Naive B cell (primary cell): ENCODE measurements at regions not wholly inside any gene's neighbourhood (a gene's known extent, or its start where the extent isn't known, plus 50 kb on each side); places are given as distances from the start of the nearest gene placed in this dataset.
"Not testable (repeated sequence)": the region's sequence is repeated elsewhere in the genome, so short reads cannot be mapped to it uniquely, and the experiment has no call there.

Source experiments
- ATAC-seq, 2 donors: fragments of 150-1000 bp; cut with Tn5 transposase; 2 replicates each; pipeline ENCODE4 v1.10.0; 2021; ENCODE audit warnings: low read depth in 2 of 2, mild to moderate bottlenecking in 2 of 2, moderate library complexity in 2 of 2
- DNase-seq: peaks from one replicate; pipeline ENCODE4 v3.0.0; 2022
- H3K27ac Mint-ChIP-seq, 6 donors: one replicate each; pipeline ENCODE4 v1.8.0; 2020 to 2022; ENCODE audit warnings: mild to moderate bottlenecking in 6 of 6, mixed read lengths in 6 of 6, moderate library complexity in 5 of 6, inconsistent platforms in 2 of 6
- H3K27me3 Mint-ChIP-seq, 3 donors: one replicate each; pipeline ENCODE4 v1.8.0; 2021 to 2022; ENCODE audit warnings: mixed read lengths in 3 of 3, mild to moderate bottlenecking in 1 of 3
- H3K36me3 Mint-ChIP-seq, 2 donors: one replicate each; pipeline ENCODE4 v1.8.0; 2020 to 2022; ENCODE audit warnings: mixed read lengths in 2 of 2, inconsistent platforms in 1 of 2, mild to moderate bottlenecking in 1 of 2
- H3K4me1 Mint-ChIP-seq, 3 donors: one replicate each; pipeline ENCODE4 v1.8.0; 2020 to 2022; ENCODE audit warnings: mixed read lengths in 3 of 3, inconsistent platforms in 1 of 3, mild to moderate bottlenecking in 1 of 3, moderate library complexity in 1 of 3
- H3K4me3 Mint-ChIP-seq, 8 donors: one replicate each; pipeline ENCODE4 v1.8.0; 2020 to 2022; ENCODE audit warnings: mild to moderate bottlenecking in 8 of 8, mixed read lengths in 8 of 8, moderate library complexity in 8 of 8, inconsistent platforms in 2 of 8
- H3K9me3 Mint-ChIP-seq, 7 donors: one replicate each; pipeline ENCODE4 v1.8.0; 2020 to 2022; ENCODE audit warnings: mixed read lengths in 7 of 7, mild to moderate bottlenecking in 5 of 7, inconsistent platforms in 2 of 7, moderate library complexity in 1 of 7

DNA sequence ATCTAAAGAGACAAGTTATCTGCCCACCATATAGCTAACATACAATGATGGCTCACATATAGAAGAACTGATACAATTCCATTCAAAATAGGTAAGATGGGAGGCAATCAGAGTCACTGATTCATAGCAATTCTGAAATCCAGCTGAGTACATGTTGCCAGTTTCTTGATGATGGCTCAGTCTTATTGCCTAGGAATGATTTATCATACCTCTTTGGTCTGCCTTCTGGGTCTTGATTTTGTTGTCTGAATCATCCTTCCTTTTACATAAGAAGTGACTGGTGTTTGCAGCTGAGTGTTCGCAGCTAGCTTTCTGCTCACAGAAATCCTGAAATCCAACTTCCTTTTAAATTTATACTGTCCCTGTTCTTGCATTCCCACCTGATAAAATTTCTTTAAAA is 463.2 kb upstream of the MGAT4C start:
- DNase-seq (no peak), ATAC-seq (no peak)
- Mint-ChIP-seq H3K4me1 (no peaks in the 10 kb centered on the region), H3K36me3 (no peaks in the 10 kb centered on the region), H3K9me3 (peaks cover 0 to 4% (median 0%) of the 10 kb centered on the region in 7 donors), H3K27me3 (no peaks in the 10 kb centered on the region), H3K27ac (no peak overlapping the region), H3K4me3 (no peak overlapping the region)

DNA sequence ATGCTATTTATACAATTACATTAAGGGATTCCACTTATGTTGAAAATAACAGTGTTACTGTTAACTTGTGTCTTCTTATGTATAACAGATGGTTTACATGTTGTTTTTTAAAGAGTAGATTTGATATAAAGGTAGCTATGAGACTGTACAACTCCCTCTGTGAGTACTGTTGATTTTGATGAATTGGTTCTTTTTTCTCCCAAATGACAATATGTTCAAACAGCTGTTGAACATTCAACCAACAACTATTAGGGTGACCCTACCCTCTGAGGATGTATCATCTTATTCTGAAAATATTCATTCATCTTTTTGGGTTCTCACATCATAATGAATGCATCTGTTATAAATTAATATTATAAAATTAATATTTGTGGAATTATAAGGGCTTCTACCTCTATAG is 456.9 kb upstream of the MGAT4C start:
- DNase-seq (no peak), ATAC-seq (no peak)
- Mint-ChIP-seq H3K9me3 (peaks cover 0 to 23% (median 5%) of the 10 kb centered on the region in 7 donors), H3K27me3 (no peaks in the 10 kb centered on the region), H3K27ac (no peak overlapping the region), H3K4me1 (no peaks in the 10 kb centered on the region), H3K4me3 (no peak overlapping the region), H3K36me3 (no peaks in the 10 kb centered on the region)

DNA sequence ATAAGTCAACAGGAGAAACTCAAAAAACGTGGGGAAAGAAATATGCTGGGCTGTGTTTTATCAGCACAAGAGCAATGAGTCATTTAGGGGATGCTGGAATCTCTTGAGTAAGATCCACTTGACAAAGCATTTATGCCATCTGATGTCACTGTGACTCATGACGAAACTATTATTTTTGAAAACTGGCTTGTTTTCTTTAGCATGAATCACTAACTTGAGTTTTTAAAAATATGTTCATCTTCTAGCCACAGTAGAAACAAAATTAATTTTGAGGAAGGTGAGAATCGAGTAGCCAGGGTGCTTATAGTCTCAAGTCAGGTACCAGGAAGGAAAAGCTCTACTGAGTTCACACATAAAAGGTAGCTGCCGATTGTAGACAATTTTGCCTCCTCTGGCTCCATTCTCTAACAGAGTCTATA is 456.2 kb upstream of the MGAT4C start:
- Mint-ChIP-seq H3K27me3 (no peaks in the 10 kb centered on the region), H3K36me3 (no peaks in the 10 kb centered on the region), H3K9me3 (peaks cover 0 to 23% (median 5%) of the 10 kb centered on the region in 7 donors), H3K27ac (no peak overlapping the region), H3K4me1 (no peaks in the 10 kb centered on the region), H3K4me3 (no peak overlapping the region)
- no peak for ATAC-seq
- DNase-seq: no peak

DNA sequence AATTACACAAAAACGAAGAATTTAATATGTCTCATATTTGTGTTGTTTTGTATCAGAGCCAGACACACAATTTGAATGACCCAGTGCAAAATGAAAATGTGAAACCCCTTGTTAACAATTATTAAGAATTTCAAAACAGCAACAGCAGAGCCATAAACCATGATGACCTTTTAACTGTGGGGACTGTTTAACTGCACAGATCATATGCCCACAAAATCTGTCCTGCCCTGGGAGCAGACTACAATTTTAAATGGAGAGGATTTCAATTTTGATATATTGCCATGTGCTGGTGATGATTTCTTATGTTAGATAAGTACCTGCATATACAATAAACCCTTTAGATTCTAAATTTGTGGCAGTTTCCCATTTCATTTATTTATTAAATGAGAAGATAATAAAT is 455.5 kb upstream of the MGAT4C start:
- DNase-seq: no peak
- H3K4me3 Mint-ChIP-seq: no peak overlapping the region
- ATAC-seq: no peak
- H3K27me3 Mint-ChIP-seq: no peaks in the 10 kb centered on the region
- H3K27ac Mint-ChIP-seq: no peak overlapping the region
- peaks cover 0 to 29% (median 7%) of the 10 kb centered on the region in 7 donors for H3K9me3 Mint-ChIP-seq
- H3K4me1 Mint-ChIP-seq: no peaks in the 10 kb centered on the region
- no peaks in the 10 kb centered on the region for H3K36me3 Mint-ChIP-seq

DNA sequence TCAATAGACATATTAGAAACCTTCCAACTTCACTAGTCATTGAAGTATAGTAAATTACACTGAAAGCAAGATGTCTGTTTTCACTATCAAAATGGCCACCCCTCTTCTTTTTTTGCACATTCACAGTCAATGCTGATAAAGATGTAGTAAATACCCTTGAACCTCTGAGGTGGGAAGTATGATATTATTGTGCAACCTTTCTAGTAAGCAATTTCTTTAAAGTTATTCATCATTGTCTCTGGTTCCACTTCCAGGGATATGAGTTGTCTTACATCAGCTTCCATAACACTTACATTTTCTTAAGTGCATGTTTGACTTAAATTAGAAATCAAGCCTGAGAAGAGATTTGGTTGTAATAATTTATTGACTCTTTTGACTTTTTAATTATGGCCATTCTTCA is 453.9 kb upstream of the MGAT4C start:
- ATAC-seq: no peak
- no peak overlapping the region for H3K27ac Mint-ChIP-seq
- H3K27me3 Mint-ChIP-seq: no peaks in the 10 kb centered on the region

DNA sequence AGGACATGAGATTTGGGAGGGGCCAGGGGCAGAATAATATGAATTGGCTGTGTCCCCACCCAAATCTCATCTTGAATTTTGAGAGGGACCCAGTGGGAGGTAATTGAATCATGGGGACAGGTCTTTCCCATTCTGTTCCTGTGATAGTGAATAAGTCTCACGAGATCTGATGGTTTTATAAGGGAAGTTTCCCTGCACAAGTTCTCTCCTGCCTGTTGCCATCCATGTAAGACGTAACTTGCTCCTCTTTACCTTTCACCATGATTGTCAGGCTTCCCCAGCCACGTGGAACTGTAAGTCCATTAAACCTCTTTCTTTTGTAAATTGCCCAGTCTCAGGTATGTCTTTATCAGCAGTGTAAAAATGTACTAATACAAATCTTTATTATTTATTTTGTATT is 452.8 kb upstream of the MGAT4C start:
- H3K36me3 Mint-ChIP-seq, H3K27ac Mint-ChIP-seq, H3K4me1 Mint-ChIP-seq, H3K4me3 Mint-ChIP-seq, ATAC-seq, DNase-seq, H3K27me3 Mint-ChIP-seq: not testable (repeated sequence)
- H3K9me3 Mint-ChIP-seq: peaks cover 0 to 37% (median 6%) of the 10 kb centered on the region in 7 donors

More for the DNA sequence above, 453.9 kb upstream of the MGAT4C start:
- no peaks in the 10 kb centered on the region for H3K36me3 Mint-ChIP-seq
- H3K4me3 Mint-ChIP-seq: no peak overlapping the region
- peaks cover 0 to 37% (median 9%) of the 10 kb centered on the region in 7 donors for H3K9me3 Mint-ChIP-seq
- no peak for DNase-seq
- no peaks in the 10 kb centered on the region for H3K4me1 Mint-ChIP-seq

DNA sequence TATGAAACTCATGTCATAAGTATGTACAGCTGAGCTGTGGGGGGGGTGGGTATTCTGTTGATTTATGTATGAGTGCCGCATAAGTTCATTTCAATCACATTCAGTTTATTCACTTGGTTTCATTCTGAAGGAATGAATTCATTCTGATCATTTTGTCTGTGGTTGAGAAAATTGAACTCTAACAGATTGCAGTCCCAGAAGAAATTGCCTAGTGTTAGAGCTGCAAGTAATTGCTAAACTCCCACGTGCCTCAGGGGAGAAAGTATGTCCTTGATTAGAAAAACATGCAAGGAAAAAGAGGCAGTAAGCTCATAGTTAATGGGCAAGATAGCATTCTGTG is 442.4 kb upstream of the MGAT4C start:
- peaks cover 0 to 2% (median 0%) of the 10 kb centered on the region in 7 donors for H3K9me3 Mint-ChIP-seq
- H3K27me3 Mint-ChIP-seq: no peaks in the 10 kb centered on the region
- H3K36me3 Mint-ChIP-seq: no peaks in the 10 kb centered on the region
- DNase-seq (no peak), ATAC-seq (no peak)
- no peak overlapping the region for H3K27ac Mint-ChIP-seq
- H3K4me1 Mint-ChIP-seq: no peaks in the 10 kb centered on the region
- no peak overlapping the region for H3K4me3 Mint-ChIP-seq

DNA sequence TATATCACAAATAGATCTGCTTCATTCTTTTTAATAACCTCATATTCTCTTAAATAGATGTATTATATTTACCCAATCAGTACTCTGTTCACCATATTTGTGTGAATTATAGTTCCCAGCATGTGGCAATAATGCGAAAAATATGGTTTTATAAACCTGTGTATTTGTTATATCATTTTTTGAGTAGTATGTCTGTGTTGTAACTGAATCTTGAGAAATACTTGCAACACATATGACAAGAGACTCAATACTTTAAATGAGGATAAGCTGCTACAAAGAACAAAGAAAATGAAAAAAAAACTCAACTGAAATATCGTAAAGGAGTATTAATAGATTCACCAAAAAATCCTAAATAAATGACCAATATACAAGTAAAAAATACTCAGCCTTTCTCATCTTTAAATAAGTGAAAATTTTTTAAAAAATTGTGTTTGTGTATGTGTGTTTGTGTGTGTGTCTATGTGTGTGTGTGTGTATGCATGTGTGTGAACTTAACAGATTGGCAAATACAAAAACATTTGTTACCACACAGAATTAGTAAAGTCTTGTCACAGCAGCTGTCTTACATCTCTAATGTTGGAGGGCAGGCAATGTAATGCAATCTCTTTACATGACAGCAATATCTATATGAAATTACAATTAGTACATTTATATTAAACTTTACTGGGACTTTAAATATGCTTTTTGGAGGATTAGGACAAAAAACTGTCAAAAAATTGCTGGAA is 441.9 kb upstream of the MGAT4C start:
- no peak for ATAC-seq
- Mint-ChIP-seq H3K9me3 (peaks cover 0 to 2% (median 0%) of the 10 kb centered on the region in 7 donors), H3K4me1 (no peaks in the 10 kb centered on the region), H3K4me3 (no peak overlapping the region), H3K36me3 (no peaks in the 10 kb centered on the region), H3K27me3 (no peaks in the 10 kb centered on the region), H3K27ac (no peak overlapping the region)
- no peak for DNase-seq

DNA sequence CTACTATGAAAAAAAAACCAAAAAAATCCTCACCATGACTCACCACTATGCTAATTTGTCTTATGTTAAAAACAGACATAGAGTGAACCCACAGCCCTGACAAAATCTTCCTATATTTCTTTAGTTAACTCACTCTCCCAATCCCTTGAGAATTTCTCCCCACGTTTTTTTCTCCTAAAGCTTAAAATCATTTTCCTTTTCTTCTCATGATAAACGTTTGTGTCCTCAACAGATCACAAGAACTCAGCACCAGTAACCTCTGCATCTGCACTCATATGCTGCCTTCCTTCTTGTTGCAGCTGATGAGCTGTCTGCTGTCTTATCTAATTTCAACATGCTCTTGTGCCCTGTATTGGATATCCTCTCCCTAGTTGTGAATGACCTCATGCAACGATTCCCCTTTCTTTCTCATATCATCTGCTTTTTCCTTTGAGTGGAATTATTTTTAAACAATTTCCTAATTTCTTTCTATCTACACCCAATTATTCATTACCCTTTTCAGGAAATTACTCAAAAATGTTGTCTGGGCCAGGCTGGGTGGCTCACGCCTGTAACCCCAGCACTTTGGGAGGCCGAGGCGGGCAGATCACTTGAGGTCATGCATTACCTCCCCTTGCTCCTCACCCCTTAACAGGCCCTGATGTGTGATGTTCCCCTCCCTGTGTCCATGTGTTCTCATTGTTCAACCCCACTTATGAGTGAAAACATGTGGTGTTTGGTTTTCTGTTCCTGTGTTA is 427.5 kb upstream of the MGAT4C start:
- Mint-ChIP-seq H3K27ac (no peak overlapping the region), H3K9me3 (peaks cover 3 to 17% (median 7%) of the 10 kb centered on the region in 7 donors), H3K36me3 (no peaks in the 10 kb centered on the region), H3K27me3 (no peaks in the 10 kb centered on the region), H3K4me1 (no peaks in the 10 kb centered on the region), H3K4me3 (no peak overlapping the region)
- DNase-seq: no peak
- ATAC-seq: no peak

DNA sequence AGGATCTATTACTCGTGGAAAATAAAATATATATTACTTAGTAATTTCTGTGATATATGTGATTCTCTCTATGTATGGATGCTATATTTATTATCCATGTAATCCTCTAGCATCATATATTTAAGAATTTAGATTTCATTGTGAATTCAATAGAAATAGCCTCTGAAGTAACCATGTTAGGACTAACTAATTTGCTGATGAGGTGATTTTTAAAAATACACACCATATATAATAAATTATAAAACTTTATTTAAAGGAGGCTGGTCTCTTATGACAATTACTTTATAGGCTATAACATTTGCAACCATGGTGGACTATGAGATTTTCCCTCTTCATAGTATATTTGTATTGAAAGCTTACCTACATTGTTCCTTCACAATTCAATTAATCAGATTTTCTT is 424.9 kb upstream of the MGAT4C start:
- ATAC-seq: no peak
- peaks cover 1 to 7% (median 4%) of the 10 kb centered on the region in 7 donors for H3K9me3 Mint-ChIP-seq
- no peak overlapping the region for H3K4me3 Mint-ChIP-seq
- DNase-seq: no peak
- H3K4me1 Mint-ChIP-seq: no peaks in the 10 kb centered on the region
- H3K27ac Mint-ChIP-seq: no peak overlapping the region
- no peaks in the 10 kb centered on the region for H3K27me3 Mint-ChIP-seq
- no peaks in the 10 kb centered on the region for H3K36me3 Mint-ChIP-seq

DNA sequence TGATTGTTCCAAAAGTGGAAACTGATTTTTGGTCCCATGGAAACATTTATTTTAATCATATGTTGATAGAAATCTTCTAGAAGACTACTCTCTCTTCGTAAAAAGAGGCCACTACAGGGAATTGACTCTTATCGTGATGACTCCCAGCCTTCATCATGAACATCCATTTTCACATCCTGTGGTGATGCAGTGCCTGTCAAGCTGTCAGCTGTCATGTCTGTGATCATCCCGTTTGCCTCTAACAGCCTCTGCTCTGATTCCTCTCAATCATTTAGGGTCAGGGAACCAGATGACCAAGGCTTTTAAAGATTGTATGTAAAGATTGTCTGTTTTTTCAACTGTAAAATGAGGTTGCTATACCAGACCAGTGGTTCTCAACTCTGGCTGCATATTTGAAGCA is 419.0 kb upstream of the MGAT4C start:
- Mint-ChIP-seq H3K9me3 (peaks cover 0 to 5% (median 2%) of the 10 kb centered on the region in 7 donors), H3K27me3 (no peaks in the 10 kb centered on the region), H3K4me3 (no peak overlapping the region), H3K4me1 (no peaks in the 10 kb centered on the region), H3K27ac (no peak overlapping the region), H3K36me3 (no peaks in the 10 kb centered on the region)
- ATAC-seq: no peak
- DNase-seq: no peak

DNA sequence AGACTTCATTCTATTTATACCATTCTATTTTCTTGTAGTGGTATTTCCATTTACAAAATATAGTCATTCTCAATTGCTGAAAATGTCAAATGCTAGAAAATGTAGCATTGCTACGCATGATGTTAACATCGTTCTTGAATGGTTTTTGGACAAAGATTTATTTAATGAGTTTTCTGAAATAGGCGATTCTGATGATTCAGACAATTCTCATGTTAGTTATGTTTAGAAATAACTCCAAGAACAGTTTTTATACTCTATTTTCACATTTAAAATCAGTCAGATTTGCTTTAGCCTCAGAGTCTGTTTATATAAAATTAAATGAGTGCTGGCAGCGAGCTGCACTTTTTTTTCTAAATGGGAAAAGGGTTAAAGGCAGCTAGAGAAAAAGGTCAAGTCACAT is 414.8 kb upstream of the MGAT4C start:
- H3K27ac Mint-ChIP-seq: no peak overlapping the region
- peaks cover 0 to 4% (median 0%) of the 10 kb centered on the region in 7 donors for H3K9me3 Mint-ChIP-seq

DNA sequence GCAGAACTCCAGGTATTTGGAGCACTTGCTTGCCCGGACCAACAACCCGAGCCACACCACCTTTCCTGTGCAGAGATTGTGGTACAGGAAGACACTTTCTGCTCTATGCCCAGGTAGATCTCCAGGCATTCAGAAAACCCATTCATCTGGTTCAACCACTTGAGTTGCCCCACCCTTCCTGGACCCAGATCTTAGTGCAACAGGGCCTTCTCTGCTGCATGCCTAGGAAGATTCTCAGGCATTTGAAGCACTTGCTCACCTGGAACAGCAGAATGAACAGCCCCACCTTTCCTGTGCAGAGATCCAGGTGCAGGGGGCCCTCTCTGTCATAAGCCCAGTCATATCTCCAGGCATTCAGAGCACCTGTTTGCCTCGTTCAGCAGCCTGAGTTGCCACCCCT is 412.8 kb upstream of the MGAT4C start:
- H3K4me3 Mint-ChIP-seq: no peak overlapping the region
- peaks cover 0 to 4% (median 0%) of the 10 kb centered on the region in 7 donors for H3K9me3 Mint-ChIP-seq
- H3K27ac Mint-ChIP-seq: no peak overlapping the region
- DNase-seq (no peak), ATAC-seq (no peak)
- no peaks in the 10 kb centered on the region for H3K27me3 Mint-ChIP-seq
- H3K4me1 Mint-ChIP-seq: peaks cover 0 to 3% (median 0%) of the 10 kb centered on the region in 3 donors
- H3K36me3 Mint-ChIP-seq: peaks cover 0 to 6% of the 10 kb centered on the region in 2 donors

More for the DNA sequence above, 414.8 kb upstream of the MGAT4C start:
- DNase-seq: no peak
- H3K27me3 Mint-ChIP-seq: no peaks in the 10 kb centered on the region
- peaks cover 0 to 3% (median 0%) of the 10 kb centered on the region in 3 donors for H3K4me1 Mint-ChIP-seq
- no peak overlapping the region for H3K4me3 Mint-ChIP-seq
- ATAC-seq: no peak
- peaks cover 0 to 6% of the 10 kb centered on the region in 2 donors for H3K36me3 Mint-ChIP-seq

DNA sequence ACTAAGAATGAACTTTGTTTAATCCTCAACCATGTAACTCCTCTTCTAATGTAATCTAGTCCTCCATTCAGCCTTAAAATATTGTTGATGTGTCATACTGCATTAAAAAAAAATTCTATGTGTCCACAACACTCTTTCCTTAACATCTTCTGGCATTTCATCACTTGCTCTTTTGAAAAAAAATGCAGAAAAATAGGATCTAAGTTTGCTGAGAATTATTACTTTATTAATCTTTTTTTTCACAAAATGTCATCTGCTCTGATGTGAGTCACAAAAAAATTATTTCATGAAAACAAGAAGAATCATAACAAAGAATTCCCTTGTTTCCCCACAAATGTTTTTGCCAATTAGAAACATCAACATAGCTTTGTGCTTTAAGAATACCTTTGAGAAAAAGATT is 410.1 kb upstream of the MGAT4C start:
- H3K4me1 Mint-ChIP-seq: peaks cover 0 to 3% (median 0%) of the 10 kb centered on the region in 3 donors
- H3K36me3 Mint-ChIP-seq: peaks cover 0 to 6% of the 10 kb centered on the region in 2 donors
- no peaks in the 10 kb centered on the region for H3K27me3 Mint-ChIP-seq
- no peak for ATAC-seq
- no peak overlapping the region for H3K4me3 Mint-ChIP-seq
- H3K9me3 Mint-ChIP-seq: peaks cover 0 to 4% (median 1%) of the 10 kb centered on the region in 7 donors
- DNase-seq: no peak
- no peak overlapping the region for H3K27ac Mint-ChIP-seq
